CD4-positive, alpha-beta memory T cell (primary cell): ENCODE measurements at regions not wholly inside any gene's neighbourhood (a gene's known extent, or its start where the extent isn't known, plus 50 kb on each side); places are given as distances from the start of the nearest gene placed in this dataset.

Source experiments
- CTCF ChIA-PET: fragments of 350-600 bp; sonication (Branson Sonifier 250); formaldehyde crosslinking; loops from one replicate; lab custom pipeline; 2021; ENCODE audit warnings: inconsistent platforms; ENCODE audit not compliant: partially characterized antibody; lab: Charles Lee
- POLR2A ChIA-PET: fragments of 350-600 bp; sonication (Branson Sonifier 250); formaldehyde crosslinking; loops from one replicate; lab custom pipeline; 2021; ENCODE audit not compliant: partially characterized antibody; lab: Charles Lee
- DNase-seq, 5 donors: peaks; one replicate each; pipeline versions ENCODE4 v3.0.0 to v3.0.0-alpha.2; 2020 to 2022; ENCODE audit warnings: mixed read lengths in 1 of 5
- H3K27ac ChIP-seq: one replicate; pipeline ENCODE4 v1.7.0; 2013; ENCODE audit warnings: low read depth, low read length
- H3K27me3 ChIP-seq: 2 replicates; pipeline ENCODE4 v1.7.0; 2013; ENCODE audit warnings: mild to moderate bottlenecking, low read length, moderate library complexity; ENCODE audit not compliant: insufficient read depth
- H3K36me3 ChIP-seq: 2 replicates; pipeline ENCODE4 v1.7.0; 2013; ENCODE audit warnings: mild to moderate bottlenecking, low read length, moderate library complexity; ENCODE audit not compliant: insufficient read depth
- H3K4me1 ChIP-seq: 2 replicates; pipeline ENCODE4 v1.7.0; 2013; ENCODE audit warnings: mild to moderate bottlenecking, low read length, moderate library complexity; ENCODE audit not compliant: insufficient read depth
- H3K4me3 ChIP-seq, 2 donors: one replicate each; pipeline ENCODE4 v1.7.0; 2013; ENCODE audit warnings: low read length in 2 of 2, mild to moderate bottlenecking in 1 of 2
- H3K9me3 ChIP-seq, 2 donors: one replicate each; pipeline ENCODE4 v1.7.0; 2013; ENCODE audit warnings: low read length in 2 of 2, control low read depth in 1 of 2; ENCODE audit not compliant: control insufficient read depth in 1 of 2
- H3K27ac Mint-ChIP-seq, 7 donors: one replicate each; pipeline ENCODE4 v1.8.0; 2020 to 2021; ENCODE audit warnings: mixed read lengths in 7 of 7, mild to moderate bottlenecking in 6 of 7, inconsistent platforms in 3 of 7, moderate library complexity in 3 of 7
- H3K27me3 Mint-ChIP-seq, 2 donors: one replicate each; pipeline ENCODE4 v1.8.0; 2020 to 2021; ENCODE audit warnings: mixed read lengths in 2 of 2
- H3K36me3 Mint-ChIP-seq, 2 donors: one replicate each; pipeline ENCODE4 v1.8.0; 2020 to 2021; ENCODE audit warnings: mixed read lengths in 2 of 2, inconsistent platforms in 1 of 2, mild to moderate bottlenecking in 1 of 2
- H3K4me1 Mint-ChIP-seq, 4 donors: one replicate each; pipeline ENCODE4 v1.8.0; 2020 to 2021; ENCODE audit warnings: mixed read lengths in 4 of 4, mild to moderate bottlenecking in 1 of 4
- H3K4me3 Mint-ChIP-seq, 8 donors: one replicate each; pipeline ENCODE4 v1.8.0; 2020 to 2021; ENCODE audit warnings: mixed read lengths in 8 of 8, mild to moderate bottlenecking in 7 of 8, moderate library complexity in 6 of 8, inconsistent platforms in 3 of 8
- H3K9me3 Mint-ChIP-seq, 8 donors: one replicate each; pipeline ENCODE4 v1.8.0; 2020 to 2021; ENCODE audit warnings: mixed read lengths in 8 of 8, mild to moderate bottlenecking in 5 of 8, inconsistent platforms in 3 of 8, moderate library complexity in 1 of 8
- intact Hi-C: fragments of 100-400 bp; cut with micrococcal nuclease; formaldehyde crosslinking; loops from one replicate; pipeline ENCODE4 v1.15.1; 2023

GRCh38 chr7:112566442-112567324 lies 85.9 kb downstream of the LSMEM1 start:
- H3K4me3 ChIP-seq, result no peak overlapping the region
- Mint-ChIP-seq H3K27ac (no peak overlapping the region), H3K36me3 (no peaks in the 10 kb centered on the region), H3K27me3 (peaks cover 8% of the 10 kb centered on the region in 2 donors), H3K4me1 (peaks cover 0 to 1% (median 0%) of the 10 kb centered on the region in 4 donors), H3K9me3 (no peaks in the 10 kb centered on the region), H3K4me3 (no peak overlapping the region)
- ChIA-PET POLR2A (no interaction called here), CTCF (no interaction called here)
- DNase-seq, result no peak
- H3K27ac ChIP-seq, result no peak overlapping the region
- intact Hi-C loops, result no loop called here
- no peaks in the 10 kb centered on the region for H3K27me3 ChIP-seq
- H3K36me3 ChIP-seq, result no peaks in the 10 kb centered on the region
- H3K4me1 ChIP-seq, result no peaks in the 10 kb centered on the region
- H3K9me3 ChIP-seq, result no peaks in the 10 kb centered on the region

- Mint-ChIP-seq H3K27me3 (peaks cover 8 to 10% of the 10 kb centered on the region in 2 donors), H3K9me3 (no peaks in the 10 kb centered on the region), H3K36me3 (no peaks in the 10 kb centered on the region), H3K27ac (no peak overlapping the region), H3K4me3 (no peak overlapping the region), H3K4me1 (peaks cover 0 to 4% (median 0%) of the 10 kb centered on the region in 4 donors)
- intact Hi-C loops, result no loop called here
- ChIA-PET CTCF (no interaction called here), POLR2A (no interaction called here)
- Histone ChIP-seq H3K4me1 (no peaks in the 10 kb centered on the region), H3K36me3 (no peaks in the 10 kb centered on the region), H3K9me3 (no peaks in the 10 kb centered on the region), H3K27me3 (no peaks in the 10 kb centered on the region), H3K4me3 (no peak overlapping the region), H3K27ac (no peak overlapping the region)
- no peak for DNase-seq
Measured at GRCh38 chr7:112567388-112567787, 86.6 kb downstream of the LSMEM1 start.

GRCh38 chr7:112571852-112572607 lies 91.2 kb downstream of the LSMEM1 start:
- H3K9me3 Mint-ChIP-seq, result peaks cover 0 to 6% (median under 1%) of the 10 kb centered on the region in 8 donors
- Histone ChIP-seq H3K36me3 (no peaks in the 10 kb centered on the region), H3K27me3 (no peaks in the 10 kb centered on the region), H3K27ac (no peak overlapping the region), H3K9me3 (no peaks in the 10 kb centered on the region), H3K4me1 (no peaks in the 10 kb centered on the region), H3K4me3 (no peak overlapping the region)
- H3K27me3 Mint-ChIP-seq, result peaks cover 3 to 5% of the 10 kb centered on the region in 2 donors
- H3K4me1 Mint-ChIP-seq, result peaks cover 0 to 7% (median 3%) of the 10 kb centered on the region in 4 donors
- intact Hi-C loops, result no loop called here
- no peak overlapping the region for H3K4me3 Mint-ChIP-seq
- POLR2A ChIA-PET, result no interaction called here
- H3K36me3 Mint-ChIP-seq, result no peaks in the 10 kb centered on the region
- no peak for DNase-seq
- CTCF ChIA-PET, result no interaction called here
- no peak overlapping the region for H3K27ac Mint-ChIP-seq

GRCh38 chr7:112572669-112573301 lies 92.0 kb downstream of the LSMEM1 start:
- no peak for DNase-seq
- Histone ChIP-seq H3K36me3 (no peaks in the 10 kb centered on the region), H3K27ac (no peak overlapping the region), H3K9me3 (no peaks in the 10 kb centered on the region), H3K4me1 (no peaks in the 10 kb centered on the region), H3K27me3 (no peaks in the 10 kb centered on the region), H3K4me3 (no peak overlapping the region)
- intact Hi-C loops, result no loop called here
- peaks cover 0 to 6% (median under 1%) of the 10 kb centered on the region in 8 donors for H3K9me3 Mint-ChIP-seq
- H3K4me3 Mint-ChIP-seq, result no peak overlapping the region
- ChIA-PET POLR2A (no interaction called here), CTCF (no interaction called here)
- peaks cover 3 to 5% of the 10 kb centered on the region in 2 donors for H3K27me3 Mint-ChIP-seq
- peaks cover 0 to 7% (median 3%) of the 10 kb centered on the region in 4 donors for H3K4me1 Mint-ChIP-seq
- no peak overlapping the region for H3K27ac Mint-ChIP-seq
- no peaks in the 10 kb centered on the region for H3K36me3 Mint-ChIP-seq

GRCh38 chr7:112573302-112574039 lies 92.7 kb downstream of the LSMEM1 start:
- DNase-seq, result no peak
- CTCF ChIA-PET, result no interaction called here
- Mint-ChIP-seq H3K36me3 (no peaks in the 10 kb centered on the region), H3K9me3 (peaks cover 0 to 6% (median under 1%) of the 10 kb centered on the region in 8 donors), H3K4me3 (no peak overlapping the region), H3K27ac (peak overlapping the region in 1 of 7 donors; percentile 80), H3K27me3 (peaks cover 1 to 3% of the 10 kb centered on the region in 2 donors), H3K4me1 (peaks cover 0 to 7% (median 3%) of the 10 kb centered on the region in 4 donors)
- no peak overlapping the region for H3K4me3 ChIP-seq
- H3K4me1 ChIP-seq, result no peaks in the 10 kb centered on the region
- H3K27me3 ChIP-seq, result no peaks in the 10 kb centered on the region
- POLR2A ChIA-PET, result no interaction called here
- no peak overlapping the region for H3K27ac ChIP-seq
- H3K9me3 ChIP-seq, result no peaks in the 10 kb centered on the region
- intact Hi-C loops, result no loop called here
- H3K36me3 ChIP-seq, result no peaks in the 10 kb centered on the region

- CTCF ChIA-PET, result no interaction called here
- DNase-seq, result no peak
- peaks cover 0 to 1% of the 10 kb centered on the region in 2 donors for H3K27me3 Mint-ChIP-seq
- Histone ChIP-seq H3K9me3 (no peaks in the 10 kb centered on the region), H3K27me3 (no peaks in the 10 kb centered on the region), H3K36me3 (no peaks in the 10 kb centered on the region), H3K4me1 (no peaks in the 10 kb centered on the region), H3K4me3 (no peak overlapping the region), H3K27ac (no peak overlapping the region)
- no peak overlapping the region for H3K27ac Mint-ChIP-seq
- POLR2A ChIA-PET, result no interaction called here
- peaks cover 0 to 6% (median under 1%) of the 10 kb centered on the region in 8 donors for H3K9me3 Mint-ChIP-seq
- no peaks in the 10 kb centered on the region for H3K36me3 Mint-ChIP-seq
- intact Hi-C loops, result no loop called here
- H3K4me1 Mint-ChIP-seq, result peaks cover 0 to 5% (median 3%) of the 10 kb centered on the region in 4 donors
- no peak overlapping the region for H3K4me3 Mint-ChIP-seq
Measured at GRCh38 chr7:112575864-112576263, 95.1 kb downstream of the LSMEM1 start.
